CD4-positive, CD25-positive, alpha-beta regulatory T cell (primary cell): ENCODE measurements at regions not wholly inside any gene's neighbourhood (a gene's known extent, or its start where the extent isn't known, plus 50 kb on each side); places are given as distances from the start of the nearest gene placed in this dataset.

ENCODE experiments used
- ATAC-seq, 2 donors: fragments of 150-1000 bp; cut with Tn5 transposase; one replicate each; pipeline ENCODE4 v1.10.0; 2021; ENCODE audit warnings: low read depth in 2 of 2, moderate number of reproducible peaks in 2 of 2, moderate library complexity in 1 of 2
- DNase-seq, 3 donors: peaks; one replicate each; pipeline versions ENCODE4 v3.0.0 to v3.0.0-alpha.2; 2012 to 2022; ENCODE audit warnings: mixed read lengths in 1 of 3
- H3K27ac ChIP-seq: one replicate; pipeline ENCODE4 v1.7.0; 2013; ENCODE audit warnings: mild to moderate bottlenecking, low read length; ENCODE audit not compliant: insufficient read depth, poor library complexity, severe bottlenecking
- H3K27me3 ChIP-seq: one replicate; pipeline ENCODE4 v1.7.0; 2013; ENCODE audit warnings: low read length; ENCODE audit not compliant: control insufficient read depth, insufficient read depth
- H3K36me3 ChIP-seq: one replicate; pipeline ENCODE4 v1.7.0; 2013; ENCODE audit warnings: mild to moderate bottlenecking, low read length, moderate library complexity; ENCODE audit not compliant: control insufficient read depth, insufficient read depth
- H3K4me1 ChIP-seq: 2 replicates; pipeline ENCODE4 v1.7.0; 2013; ENCODE audit warnings: mild to moderate bottlenecking, low read length; ENCODE audit not compliant: insufficient read depth, control insufficient read depth, poor library complexity, severe bottlenecking
- H3K4me3 ChIP-seq: one replicate; pipeline ENCODE4 v1.7.0; 2013; ENCODE audit warnings: low read depth, mild to moderate bottlenecking, low read length, moderate library complexity
- H3K9me3 ChIP-seq, 2 experiments: 1 replicate in 1 of 2; 2 replicates in 1 of 2; pipeline ENCODE4 v1.7.0; 2013; ENCODE audit warnings: low read length in 2 of 2, mild to moderate bottlenecking in 1 of 2, moderate library complexity in 1 of 2; ENCODE audit not compliant: control insufficient read depth in 2 of 2
- H3K27ac Mint-ChIP-seq, 3 donors: one replicate each; pipeline ENCODE4 v1.8.0; 2020 to 2022; ENCODE audit warnings: mild to moderate bottlenecking in 3 of 3, mixed read lengths in 3 of 3, moderate library complexity in 2 of 3
- H3K27me3 Mint-ChIP-seq: one replicate; pipeline ENCODE4 v1.8.0; 2022; ENCODE audit warnings: mild to moderate bottlenecking, mixed read lengths
- H3K36me3 Mint-ChIP-seq: one replicate; pipeline ENCODE4 v1.8.0; 2020; ENCODE audit warnings: mixed read lengths
- H3K4me1 Mint-ChIP-seq, 4 donors: one replicate each; pipeline ENCODE4 v1.8.0; 2020 to 2022; ENCODE audit warnings: mixed read lengths in 4 of 4, mild to moderate bottlenecking in 1 of 4
- H3K4me3 Mint-ChIP-seq, 4 donors: one replicate each; pipeline ENCODE4 v1.8.0; 2020 to 2022; ENCODE audit warnings: mild to moderate bottlenecking in 4 of 4, mixed read lengths in 4 of 4, moderate library complexity in 3 of 4
- H3K9me3 Mint-ChIP-seq, 7 donors: one replicate each; pipeline ENCODE4 v1.8.0; 2020 to 2022; ENCODE audit warnings: mixed read lengths in 7 of 7, mild to moderate bottlenecking in 3 of 7, moderate library complexity in 2 of 7

GRCh38 chr13:111537115-111537728, 216.8 kb downstream of the TEX29 start:
- peak in 1 of 2 donors; percentile 14 for ATAC-seq
- Histone ChIP-seq H3K4me1 (no peaks in the 10 kb centered on the region), H3K27me3 (peaks cover 22% of the 10 kb centered on the region), H3K4me3 (no peak overlapping the region), H3K27ac (no peak overlapping the region), H3K9me3 (no peaks in the 10 kb centered on the region), H3K36me3 (no peaks in the 10 kb centered on the region)
- Mint-ChIP-seq H3K9me3 (peaks cover 0 to 1% (median 0%) of the 10 kb centered on the region in 7 donors), H3K27ac (no peak overlapping the region), H3K4me3 (no peak overlapping the region), H3K27me3 (peaks cover 36% of the 10 kb centered on the region), H3K4me1 (peaks cover 0 to 4% (median 0%) of the 10 kb centered on the region in 4 donors), H3K36me3 (no peaks in the 10 kb centered on the region)
- no peak for DNase-seq

GRCh38 chr13:111537843-111538499, 217.5 kb downstream of the TEX29 start:
- Mint-ChIP-seq H3K4me1 (peaks cover 0 to 4% (median 0%) of the 10 kb centered on the region in 4 donors), H3K27me3 (peaks cover 36% of the 10 kb centered on the region), H3K27ac (peak overlapping the region in 1 of 3 donors; percentile 76), H3K4me3 (no peak overlapping the region), H3K36me3 (no peaks in the 10 kb centered on the region), H3K9me3 (peaks cover 0 to 1% (median 0%) of the 10 kb centered on the region in 7 donors)
- H3K27me3 ChIP-seq: peaks cover 19% of the 10 kb centered on the region
- H3K27ac ChIP-seq: no peak overlapping the region
- H3K9me3 ChIP-seq: no peaks in the 10 kb centered on the region
- no peaks in the 10 kb centered on the region for H3K36me3 ChIP-seq
- no peak overlapping the region for H3K4me3 ChIP-seq
- H3K4me1 ChIP-seq: no peaks in the 10 kb centered on the region
- ATAC-seq (no peak), DNase-seq (no peak)

GRCh38 chr13:111539252-111539651, 218.8 kb downstream of the TEX29 start:
- ATAC-seq: no peak

GRCh38 chr13:111539791-111540446, 219.5 kb downstream of the TEX29 start:
- no peaks in the 10 kb centered on the region for H3K9me3 ChIP-seq
- no peaks in the 10 kb centered on the region for H3K4me1 ChIP-seq
- peaks cover 23% of the 10 kb centered on the region for H3K27me3 Mint-ChIP-seq
- no peak overlapping the region for H3K4me3 Mint-ChIP-seq
- peaks cover 0 to under 1% (median 0%) of the 10 kb centered on the region in 4 donors for H3K4me1 Mint-ChIP-seq
- H3K9me3 Mint-ChIP-seq: peaks cover 0 to 5% (median 2%) of the 10 kb centered on the region in 7 donors
- peaks cover 1% of the 10 kb centered on the region for H3K36me3 Mint-ChIP-seq
- DNase-seq: no peak
- peaks cover 9% of the 10 kb centered on the region for H3K27me3 ChIP-seq
- H3K4me3 ChIP-seq: no peak overlapping the region
- no peak overlapping the region for H3K27ac Mint-ChIP-seq
- no peak for ATAC-seq
- H3K36me3 ChIP-seq: no peaks in the 10 kb centered on the region
- no peak overlapping the region for H3K27ac ChIP-seq

More at GRCh38 chr13:111539252-111539651, 218.8 kb downstream of the TEX29 start:
- Histone ChIP-seq H3K4me1 (no peaks in the 10 kb centered on the region), H3K9me3 (no peaks in the 10 kb centered on the region), H3K4me3 (no peak overlapping the region), H3K27me3 (peaks cover 16% of the 10 kb centered on the region), H3K36me3 (no peaks in the 10 kb centered on the region), H3K27ac (no peak overlapping the region)
- no peak for DNase-seq
- no peak overlapping the region for H3K4me3 Mint-ChIP-seq
- H3K27me3 Mint-ChIP-seq: peaks cover 30% of the 10 kb centered on the region
- H3K9me3 Mint-ChIP-seq: peaks cover 0 to 2% (median 2%) of the 10 kb centered on the region in 7 donors
- H3K36me3 Mint-ChIP-seq: no peaks in the 10 kb centered on the region
- no peak overlapping the region for H3K27ac Mint-ChIP-seq
- peaks cover 0 to 4% (median 0%) of the 10 kb centered on the region in 4 donors for H3K4me1 Mint-ChIP-seq

- Histone ChIP-seq H3K27me3 (peaks cover 5% of the 10 kb centered on the region), H3K27ac (no peak overlapping the region), H3K9me3 (no peaks in the 10 kb centered on the region), H3K4me1 (no peaks in the 10 kb centered on the region), H3K36me3 (no peaks in the 10 kb centered on the region), H3K4me3 (no peak overlapping the region)
- H3K27ac Mint-ChIP-seq: no peak overlapping the region
- H3K36me3 Mint-ChIP-seq: peaks cover 3% of the 10 kb centered on the region
- H3K27me3 Mint-ChIP-seq: peaks cover 17% of the 10 kb centered on the region
- H3K9me3 Mint-ChIP-seq: peaks cover 0 to 5% (median 2%) of the 10 kb centered on the region in 7 donors
- no peak overlapping the region for H3K4me3 Mint-ChIP-seq
- no peak for DNase-seq
- H3K4me1 Mint-ChIP-seq: no peaks in the 10 kb centered on the region
- ATAC-seq: no peak
These were observed 220.0 kb downstream of the TEX29 start for GRCh38 chr13:111540486-111540885.

GRCh38 chr13:111541345-111541744, 220.9 kb downstream of the TEX29 start:
- Mint-ChIP-seq H3K27ac (no peak overlapping the region), H3K27me3 (peaks cover 11% of the 10 kb centered on the region), H3K9me3 (peaks cover 0 to 9% (median 2%) of the 10 kb centered on the region in 7 donors), H3K36me3 (peaks cover 3% of the 10 kb centered on the region), H3K4me3 (no peak overlapping the region), H3K4me1 (no peaks in the 10 kb centered on the region)
- Histone ChIP-seq H3K27me3 (peaks cover 3% of the 10 kb centered on the region), H3K4me1 (no peaks in the 10 kb centered on the region), H3K27ac (no peak overlapping the region), H3K4me3 (no peak overlapping the region), H3K36me3 (no peaks in the 10 kb centered on the region), H3K9me3 (no peaks in the 10 kb centered on the region)
- DNase-seq (no peak), ATAC-seq (no peak)

- Histone ChIP-seq H3K36me3 (no peaks in the 10 kb centered on the region), H3K4me3 (no peak overlapping the region), H3K4me1 (no peaks in the 10 kb centered on the region), H3K27ac (no peak overlapping the region), H3K27me3 (no peaks in the 10 kb centered on the region), H3K9me3 (no peaks in the 10 kb centered on the region)
- peaks cover 7% of the 10 kb centered on the region for H3K27me3 Mint-ChIP-seq
- H3K36me3 Mint-ChIP-seq: peaks cover 3% of the 10 kb centered on the region
- H3K4me3 Mint-ChIP-seq: no peak overlapping the region
- no peak overlapping the region for H3K27ac Mint-ChIP-seq
- no peak for ATAC-seq
- H3K9me3 Mint-ChIP-seq: peaks cover 0 to 8% (median 2%) of the 10 kb centered on the region in 7 donors
- no peaks in the 10 kb centered on the region for H3K4me1 Mint-ChIP-seq
- DNase-seq: no peak
These were observed 221.5 kb downstream of the TEX29 start for GRCh38 chr13:111541752-111542529.
